Transverse colon (tissue), 4 donors: ENCODE measurements at regions not wholly inside any gene's neighbourhood (a gene's known extent, or its start where the extent isn't known, plus 50 kb on each side); places are given as distances from the start of the nearest gene placed in this dataset.

ENCODE experiments used
- DNase-seq: peaks from one replicate; pipeline ENCODE4 v3.0.0-alpha.2; 2019
- H3K27ac ChIP-seq, 4 donors: fragments of 200-600 bp; sonication (generic); 2 replicates each; pipeline ENCODE4 v1.5.1; 2016 to 2018; ENCODE audit warnings: inconsistent platforms in 4 of 4
- H3K27me3 ChIP-seq: fragments of 200-600 bp; sonication (generic); 2 replicates; pipeline ENCODE4 v1.5.1; 2017; ENCODE audit warnings: inconsistent platforms
- H3K36me3 ChIP-seq, 4 donors: fragments of 200-600 bp; sonication (generic); 2 replicates each; pipeline ENCODE4 v1.5.1; 2017 to 2019; ENCODE audit warnings: inconsistent platforms in 4 of 4
- H3K4me1 ChIP-seq, 4 donors: fragments of 200-600 bp; sonication (generic); 2 replicates each; pipeline ENCODE4 v1.5.1; 2017 to 2020; ENCODE audit warnings: inconsistent platforms in 4 of 4
- H3K4me3 ChIP-seq, 4 donors: fragments of 200-600 bp; sonication (generic); 1 replicate in 1 of 4; 2 replicates in 3 of 4; pipeline versions ENCODE4 v1.5.1 to v1.6.1; 2017 to 2019; ENCODE audit warnings: inconsistent platforms in 4 of 4
- H3K9me3 ChIP-seq, 2 donors: fragments of 200-600 bp; sonication (generic); 2 replicates each; pipeline ENCODE4 v1.5.1; 2017 to 2019; ENCODE audit warnings: inconsistent platforms in 2 of 2
- EP300 ChIP-seq: sonication (generic); formaldehyde crosslinking; IDR thresholded peaks from one replicate; pipeline ENCODE4 v1.6.1; 2017; ENCODE audit warnings: antibody characterized with exemption, low read depth
- POLR2A ChIP-seq: fragments of 450-650 bp; IDR thresholded peaks from one replicate; pipeline ENCODE4 v1.6.1; 2016; ENCODE audit warnings: antibody characterized with exemption, mild to moderate bottlenecking, moderate library complexity
- POLR2AphosphoS5 ChIP-seq, 3 donors: sonication (generic); formaldehyde crosslinking; IDR thresholded peaks; one replicate each; pipeline ENCODE4 v1.6.1; 2016; ENCODE audit warnings: antibody characterized with exemption in 3 of 3
- WGBS, 2 donors: methylation state at CpG; one replicate each; pipeline ENCODE4 v1.1.5; 2018; ENCODE audit warnings: low coverage in 1 of 2; 5-methylcytosine and 5-hydroxymethylcytosine counted together
- in situ Hi-C, 4 donors: fragments of 200-750 bp; cut with MboI; loops; one replicate each; pipeline versions ENCODE4 v1.15.0 to v1.15.1; 2017; ENCODE audit warnings: low sequenced_read_pairs in 3 of 4, low pct_ligation_motif_present in 1 of 4, low pct_unique_long_range_greater_than_20kb in 1 of 4
- intact Hi-C: fragments of 100-400 bp; cut with DNase I; formaldehyde crosslinking; loops from one replicate; pipeline ENCODE4 v1.15.1; 2023; ENCODE audit warnings: low total_unique reads
- TF ChIP-seq, protein P1 (sequence below), 5 experiments: fragments of 200-600 bp in 3 of 5; fragments of 450-650 bp in 2 of 5; sonication (generic) in 3 of 5; IDR thresholded peaks; 1 replicate in 2 of 5; 2 replicates in 3 of 5; pipeline ENCODE4 v1.5.1; 2016 to 2017; ENCODE audit warnings: antibody characterized with exemption in 5 of 5, inconsistent platforms in 3 of 5, mild to moderate bottlenecking in 2 of 5, moderate library complexity in 1 of 5

- H3K4me1 ChIP-seq, result no peaks in the 10 kb centered on the region
- no peaks in the 10 kb centered on the region for H3K27me3 ChIP-seq
- no peak overlapping the region for H3K27ac ChIP-seq
- no peaks in the 10 kb centered on the region for H3K36me3 ChIP-seq
- H3K4me3 ChIP-seq, result no peak overlapping the region
- no peaks in the 10 kb centered on the region for H3K9me3 ChIP-seq
- TF ChIP-seq POLR2AphosphoS5 (IDR thresholded peaks at IDR 0.05) (no peak), EP300 (no peak), POLR2A (no peak)
- TF ChIP-seq, protein P1, sequence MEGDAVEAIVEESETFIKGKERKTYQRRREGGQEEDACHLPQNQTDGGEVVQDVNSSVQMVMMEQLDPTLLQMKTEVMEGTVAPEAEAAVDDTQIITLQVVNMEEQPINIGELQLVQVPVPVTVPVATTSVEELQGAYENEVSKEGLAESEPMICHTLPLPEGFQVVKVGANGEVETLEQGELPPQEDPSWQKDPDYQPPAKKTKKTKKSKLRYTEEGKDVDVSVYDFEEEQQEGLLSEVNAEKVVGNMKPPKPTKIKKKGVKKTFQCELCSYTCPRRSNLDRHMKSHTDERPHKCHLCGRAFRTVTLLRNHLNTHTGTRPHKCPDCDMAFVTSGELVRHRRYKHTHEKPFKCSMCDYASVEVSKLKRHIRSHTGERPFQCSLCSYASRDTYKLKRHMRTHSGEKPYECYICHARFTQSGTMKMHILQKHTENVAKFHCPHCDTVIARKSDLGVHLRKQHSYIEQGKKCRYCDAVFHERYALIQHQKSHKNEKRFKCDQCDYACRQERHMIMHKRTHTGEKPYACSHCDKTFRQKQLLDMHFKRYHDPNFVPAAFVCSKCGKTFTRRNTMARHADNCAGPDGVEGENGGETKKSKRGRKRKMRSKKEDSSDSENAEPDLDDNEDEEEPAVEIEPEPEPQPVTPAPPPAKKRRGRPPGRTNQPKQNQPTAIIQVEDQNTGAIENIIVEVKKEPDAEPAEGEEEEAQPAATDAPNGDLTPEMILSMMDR (IDR thresholded peaks at IDR 0.05), result no peak
- in situ Hi-C loops (no loop called here), intact Hi-C loops (no loop called here)
- no peak for DNase-seq
Observed at GRCh38 chr6:51013376-51013775, 194.7 kb downstream of the TFAP2B start.

DNA sequence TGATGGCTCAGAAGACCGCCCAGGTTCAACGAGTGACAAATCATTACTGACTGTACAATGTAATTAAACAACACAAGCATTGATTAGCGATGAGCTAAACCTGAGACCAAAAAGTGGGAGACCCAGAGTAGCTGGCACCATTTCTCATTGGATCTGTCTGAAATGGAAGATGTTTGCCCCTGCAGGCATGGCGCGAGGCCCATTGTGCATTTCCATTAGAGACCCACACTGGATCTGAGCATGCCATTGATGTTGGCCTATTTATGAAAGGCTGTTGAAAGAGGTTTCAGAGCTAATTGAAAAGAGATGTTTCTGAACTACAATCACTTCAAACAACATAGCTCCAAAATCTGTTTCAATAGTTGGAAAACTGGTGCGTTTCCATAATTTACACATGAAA lies 196.7 kb downstream of the TFAP2B start:
- TF ChIP-seq POLR2AphosphoS5 (IDR thresholded peaks at IDR 0.05) (no peak), POLR2A (no peak), EP300 (no peak)
- TF ChIP-seq, protein P1 (IDR thresholded peaks at IDR 0.05), result no peak
- H3K36me3 ChIP-seq, result no peaks in the 10 kb centered on the region
- WGBS, 2 donors, result 89 to 98% methylated on average over 5 to 6 of the region's 6 CpGs
- intact Hi-C loops, result no loop called here
- no peaks in the 10 kb centered on the region for H3K4me1 ChIP-seq
- in situ Hi-C loops, result no loop called here
- no peak for DNase-seq
- H3K27me3 ChIP-seq, result no peaks in the 10 kb centered on the region
- no peak overlapping the region for H3K27ac ChIP-seq
- H3K4me3 ChIP-seq, result no peak overlapping the region
- no peaks in the 10 kb centered on the region for H3K9me3 ChIP-seq

DNA sequence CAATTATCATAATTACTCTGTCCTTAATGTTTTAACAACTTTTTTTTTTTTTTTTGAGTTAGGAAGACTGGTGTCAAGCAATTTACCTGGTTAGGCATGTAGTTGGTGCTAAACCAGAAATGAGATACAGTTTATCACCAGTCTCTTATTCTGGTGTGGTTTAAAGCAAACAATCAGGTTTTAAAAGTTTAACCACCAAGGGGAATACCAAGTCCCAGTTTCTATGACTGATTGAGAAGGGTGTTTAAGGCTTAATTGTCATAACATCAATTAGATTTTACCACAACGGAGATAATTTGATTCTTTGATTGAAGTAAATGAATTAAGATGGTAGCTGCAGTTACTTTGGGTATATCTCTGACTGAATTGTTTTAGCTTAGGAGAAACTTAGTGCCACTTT lies 197.8 kb downstream of the TFAP2B start:
- DNase-seq, result no peak
- Histone ChIP-seq H3K9me3 (no peaks in the 10 kb centered on the region), H3K4me3 (no peak overlapping the region), H3K27ac (no peak overlapping the region), H3K36me3 (no peaks in the 10 kb centered on the region), H3K4me1 (no peaks in the 10 kb centered on the region), H3K27me3 (no peaks in the 10 kb centered on the region)
- WGBS, 2 donors, result 74 to 82% methylated on average over 1 of the region's 1 CpG
- no peak for TF ChIP-seq EP300
- intact Hi-C loops (no loop called here), in situ Hi-C loops (no loop called here)

GRCh38 chr6:51019806-51020205 lies 201.1 kb downstream of the TFAP2B start:
- Histone ChIP-seq H3K9me3 (no peaks in the 10 kb centered on the region), H3K4me3 (no peak overlapping the region), H3K4me1 (no peaks in the 10 kb centered on the region), H3K36me3 (no peaks in the 10 kb centered on the region), H3K27me3 (no peaks in the 10 kb centered on the region), H3K27ac (no peak overlapping the region)
- intact Hi-C loops (no loop called here), in situ Hi-C loops (no loop called here)
- 67% methylated on average over 5 of the region's 5 CpGs; no CpG with 5 or more reads in 1 of the 2 donors for WGBS, 2 donors
- TF ChIP-seq EP300 (no peak), POLR2A (no peak), POLR2AphosphoS5 (IDR thresholded peaks at IDR 0.05) (no peak)
- TF ChIP-seq, protein P1 (IDR thresholded peaks at IDR 0.05), result no peak
- DNase-seq, result no peak

GRCh38 chr6:51021171-51021570 lies 202.5 kb downstream of the TFAP2B start:
- Histone ChIP-seq H3K27ac (no peak overlapping the region), H3K27me3 (no peaks in the 10 kb centered on the region), H3K4me1 (no peaks in the 10 kb centered on the region), H3K36me3 (no peaks in the 10 kb centered on the region), H3K9me3 (no peaks in the 10 kb centered on the region), H3K4me3 (no peak overlapping the region)
- TF ChIP-seq POLR2A, result no peak
- TF ChIP-seq, protein P1 (IDR thresholded peaks at IDR 0.05), result no peak
- intact Hi-C loops (no loop called here), in situ Hi-C loops (no loop called here)
- 63% methylated on average over 3 of the region's 3 CpGs; no CpG with 5 or more reads in 1 of the 2 donors for WGBS, 2 donors
- no peak for DNase-seq
